AG04450 (cell line): ENCODE measurements at regions not wholly inside any gene's neighbourhood (a gene's known extent, or its start where the extent isn't known, plus 50 kb on each side); places are given as distances from the start of the nearest gene placed in this dataset.

Source experiments
- CTCF ChIA-PET: fragments of 300-600, 350-600 bp; formaldehyde crosslinking; extraction: SDS; loops from one replicate; lab custom pipeline; 2022; ENCODE audit warnings: antibody characterized with exemption, inconsistent platforms; lab: Charles Lee
- POLR2A ChIA-PET: fragments of 350-600 bp; formaldehyde crosslinking; extraction: SDS; loops from one replicate; lab custom pipeline; 2021; ENCODE audit warnings: antibody characterized with exemption, inconsistent platforms; lab: Yijun Ruan, JAX
- DNase-seq: peaks from one replicate; pipeline ENCODE4 v3.0.0-alpha.2; 2011; ENCODE audit warnings: low read depth, low spot score
- H3K27ac ChIP-seq: one replicate; pipeline ENCODE4 v1.5.1; 2012; ENCODE audit warnings: low read depth, low read length, control low read depth
- H3K27me3 ChIP-seq: one replicate; pipeline ENCODE4 v1.6.0; 2012; ENCODE audit warnings: low read length; ENCODE audit not compliant: control insufficient read depth, insufficient read depth
- H3K4me3 ChIP-seq: 2 replicates; pipeline ENCODE4 v1.5.1; 2011; ENCODE audit warnings: mild to moderate bottlenecking, low read depth, low read length, control low read depth
- H3K9me3 ChIP-seq: 2 replicates; pipeline ENCODE4 v1.5.1; 2012; ENCODE audit warnings: low read length; ENCODE audit not compliant: control insufficient read depth, insufficient read depth
- TF ChIP-seq, protein P1 (sequence below): IDR thresholded peaks from 2 replicates; pipeline ENCODE4 v1.5.1; 2011; ENCODE audit warnings: low read depth, low read length, control low read depth, inconsistent platforms

DNA sequence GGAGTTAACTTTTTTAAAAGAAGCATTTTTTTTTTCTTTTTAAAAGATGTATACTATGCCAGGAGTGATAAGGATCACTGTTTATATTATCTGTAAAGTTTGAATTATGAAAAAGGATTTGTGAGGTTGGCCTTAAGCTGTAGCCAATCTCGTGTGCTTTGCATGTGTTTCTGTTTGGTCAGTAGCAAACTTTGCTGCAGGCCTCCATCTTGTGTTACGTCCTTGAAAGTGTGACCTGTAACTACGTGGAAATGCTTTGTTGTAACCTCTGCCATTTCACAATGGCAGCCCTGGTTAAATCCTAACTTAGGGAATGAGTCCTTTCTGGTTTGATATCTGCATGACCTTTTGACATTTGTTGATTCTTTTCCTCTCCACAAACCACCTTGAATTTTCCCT, 1345.6 kb downstream of the NSUN3 start:
- POLR2A ChIA-PET = no interaction called here
- H3K27ac ChIP-seq = no peak overlapping the region
- no peak for DNase-seq
- TF ChIP-seq, protein P1, sequence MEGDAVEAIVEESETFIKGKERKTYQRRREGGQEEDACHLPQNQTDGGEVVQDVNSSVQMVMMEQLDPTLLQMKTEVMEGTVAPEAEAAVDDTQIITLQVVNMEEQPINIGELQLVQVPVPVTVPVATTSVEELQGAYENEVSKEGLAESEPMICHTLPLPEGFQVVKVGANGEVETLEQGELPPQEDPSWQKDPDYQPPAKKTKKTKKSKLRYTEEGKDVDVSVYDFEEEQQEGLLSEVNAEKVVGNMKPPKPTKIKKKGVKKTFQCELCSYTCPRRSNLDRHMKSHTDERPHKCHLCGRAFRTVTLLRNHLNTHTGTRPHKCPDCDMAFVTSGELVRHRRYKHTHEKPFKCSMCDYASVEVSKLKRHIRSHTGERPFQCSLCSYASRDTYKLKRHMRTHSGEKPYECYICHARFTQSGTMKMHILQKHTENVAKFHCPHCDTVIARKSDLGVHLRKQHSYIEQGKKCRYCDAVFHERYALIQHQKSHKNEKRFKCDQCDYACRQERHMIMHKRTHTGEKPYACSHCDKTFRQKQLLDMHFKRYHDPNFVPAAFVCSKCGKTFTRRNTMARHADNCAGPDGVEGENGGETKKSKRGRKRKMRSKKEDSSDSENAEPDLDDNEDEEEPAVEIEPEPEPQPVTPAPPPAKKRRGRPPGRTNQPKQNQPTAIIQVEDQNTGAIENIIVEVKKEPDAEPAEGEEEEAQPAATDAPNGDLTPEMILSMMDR = no peak
- no peak overlapping the region for H3K4me3 ChIP-seq
- CTCF ChIA-PET = no interaction called here
- no peaks in the 10 kb centered on the region for H3K27me3 ChIP-seq
- H3K9me3 ChIP-seq = peaks cover 6% of the 10 kb centered on the region; the same call in 1 of the 2 replicates

DNA sequence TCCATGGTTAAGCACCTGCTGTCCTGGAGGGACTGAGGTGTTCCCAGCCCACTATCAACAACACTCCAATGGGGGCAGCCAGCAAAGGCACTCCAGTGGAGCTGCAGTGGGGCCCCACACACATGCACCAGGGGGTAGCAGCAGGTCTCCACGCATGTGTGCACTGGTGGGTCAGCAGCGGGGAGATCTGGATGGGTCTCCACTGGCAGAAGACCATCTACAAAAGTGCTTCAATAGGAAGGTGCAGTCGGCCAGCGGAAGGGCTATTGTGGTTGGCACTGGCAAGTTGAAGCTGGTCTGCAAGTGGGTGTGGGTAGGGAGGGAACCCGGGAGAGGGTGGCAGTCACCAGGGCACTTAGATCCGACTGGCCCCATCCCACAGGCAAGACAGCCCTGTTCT, 1355.4 kb downstream of the NSUN3 start:
- H3K9me3 ChIP-seq = peaks cover 12% of the 10 kb centered on the region
- no peak overlapping the region for H3K4me3 ChIP-seq
- ChIA-PET POLR2A (no interaction called here), CTCF (no interaction called here)
- no peak overlapping the region for H3K27ac ChIP-seq
- no peaks in the 10 kb centered on the region for H3K27me3 ChIP-seq
- DNase-seq = no peak
- TF ChIP-seq, protein P1 = no peak

DNA sequence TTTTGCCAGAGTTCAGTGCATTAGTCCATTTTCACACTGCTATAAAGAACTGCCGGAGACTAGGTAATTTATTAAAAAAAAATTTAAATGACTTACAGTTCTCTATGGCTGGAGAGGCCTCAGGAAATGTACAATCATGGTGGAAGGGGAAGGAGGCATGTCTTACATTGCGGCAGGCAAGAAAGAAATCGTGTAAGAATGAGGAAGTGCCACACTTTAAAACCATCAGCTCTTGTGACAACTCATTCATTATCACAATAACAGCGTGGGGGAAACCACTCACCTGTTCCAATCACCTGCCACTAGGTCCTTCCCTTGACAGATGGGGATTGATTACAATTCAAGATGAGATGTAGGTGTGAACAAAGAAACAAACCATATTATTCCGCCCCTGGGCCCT, 1361.4 kb downstream of the NSUN3 start:
- POLR2A ChIA-PET = no interaction called here
- CTCF ChIA-PET = no interaction called here

DNA sequence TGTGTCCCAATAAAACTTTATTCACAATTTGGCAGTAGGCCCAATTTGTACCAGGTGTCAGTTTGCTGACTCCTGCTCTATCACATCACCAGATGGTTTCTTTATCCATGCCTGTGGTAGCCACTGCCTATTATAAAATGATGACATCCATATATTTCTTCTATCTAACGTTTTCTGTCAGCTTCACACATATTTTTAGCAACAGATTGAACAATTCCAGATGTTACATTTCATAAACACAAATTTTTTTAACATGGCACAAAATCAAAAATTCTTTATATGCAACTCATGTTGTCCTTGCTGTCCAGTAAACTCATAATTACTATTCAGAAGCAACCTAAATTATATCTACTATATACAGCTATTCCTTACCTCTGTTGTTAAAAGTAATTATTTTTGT, 1371.6 kb downstream of the NSUN3 start:
- TF ChIP-seq, protein P1 = no peak
- Histone ChIP-seq H3K9me3 (peaks cover 8% of the 10 kb centered on the region), H3K27ac (no peak overlapping the region), H3K4me3 (no peak overlapping the region), H3K27me3 (no peaks in the 10 kb centered on the region)
- no peak for DNase-seq
- CTCF ChIA-PET = no interaction called here
- POLR2A ChIA-PET = no interaction called here

More for the DNA sequence above, 1361.4 kb downstream of the NSUN3 start:
- TF ChIP-seq, protein P1 = no peak
- peaks cover 9% of the 10 kb centered on the region; the same call in 1 of the 2 replicates for H3K9me3 ChIP-seq
- no peak overlapping the region for H3K4me3 ChIP-seq
- no peak for DNase-seq
- H3K27me3 ChIP-seq = no peaks in the 10 kb centered on the region
- no peak overlapping the region for H3K27ac ChIP-seq

DNA sequence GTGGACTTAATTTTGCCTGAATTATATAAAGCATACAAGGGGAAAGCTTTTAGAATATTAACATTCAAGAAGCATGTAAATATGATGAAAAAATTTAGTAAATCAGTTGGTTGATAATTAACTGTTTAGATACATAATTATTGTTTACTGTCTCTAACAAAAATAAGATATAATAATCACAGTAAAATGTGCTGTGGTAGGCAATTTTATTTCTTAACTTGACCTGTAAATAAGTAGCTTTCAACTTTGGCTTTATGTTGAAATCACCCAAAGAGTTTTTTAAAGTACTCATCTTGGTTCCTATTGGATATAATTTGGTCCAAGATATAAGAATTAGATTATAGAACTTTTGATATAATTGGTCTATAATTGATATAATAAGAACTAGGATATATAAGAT, 1374.5 kb downstream of the NSUN3 start:
- TF ChIP-seq, protein P1 = no peak
- H3K27me3 ChIP-seq = no peaks in the 10 kb centered on the region
- no peak overlapping the region for H3K4me3 ChIP-seq
- POLR2A ChIA-PET = no interaction called here
- no peak for DNase-seq
- peaks cover 3% of the 10 kb centered on the region; the same call in 1 of the 2 replicates for H3K9me3 ChIP-seq
- H3K27ac ChIP-seq = no peak overlapping the region
- CTCF ChIA-PET = no interaction called here
